Sigmoid colon (tissue), 3 donors: ENCODE measurements at regions not wholly inside any gene's neighbourhood (a gene's known extent, or its start where the extent isn't known, plus 50 kb on each side); places are given as distances from the start of the nearest gene placed in this dataset.

Experiments used
- POLR2A ChIP-seq, 2 donors: fragments of 450-650 bp; IDR thresholded peaks; one replicate each; pipeline ENCODE4 v1.6.1; 2016; ENCODE audit warnings: antibody characterized with exemption in 2 of 2, mild to moderate bottlenecking in 2 of 2, moderate library complexity in 2 of 2
- TF ChIP-seq, protein P1 (sequence below), 4 experiments: fragments of 450-650 bp in 3 of 4; fragments of 200-600 bp in 1 of 4; IDR thresholded peaks; one replicate each; pipeline ENCODE4 v1.5.1; 2016 to 2019; ENCODE audit warnings: antibody characterized with exemption in 4 of 4, mild to moderate bottlenecking in 3 of 4, moderate library complexity in 2 of 4

- TF ChIP-seq POLR2A (IDR thresholded peaks at IDR 0.05) = no peak
- TF ChIP-seq, protein P1, sequence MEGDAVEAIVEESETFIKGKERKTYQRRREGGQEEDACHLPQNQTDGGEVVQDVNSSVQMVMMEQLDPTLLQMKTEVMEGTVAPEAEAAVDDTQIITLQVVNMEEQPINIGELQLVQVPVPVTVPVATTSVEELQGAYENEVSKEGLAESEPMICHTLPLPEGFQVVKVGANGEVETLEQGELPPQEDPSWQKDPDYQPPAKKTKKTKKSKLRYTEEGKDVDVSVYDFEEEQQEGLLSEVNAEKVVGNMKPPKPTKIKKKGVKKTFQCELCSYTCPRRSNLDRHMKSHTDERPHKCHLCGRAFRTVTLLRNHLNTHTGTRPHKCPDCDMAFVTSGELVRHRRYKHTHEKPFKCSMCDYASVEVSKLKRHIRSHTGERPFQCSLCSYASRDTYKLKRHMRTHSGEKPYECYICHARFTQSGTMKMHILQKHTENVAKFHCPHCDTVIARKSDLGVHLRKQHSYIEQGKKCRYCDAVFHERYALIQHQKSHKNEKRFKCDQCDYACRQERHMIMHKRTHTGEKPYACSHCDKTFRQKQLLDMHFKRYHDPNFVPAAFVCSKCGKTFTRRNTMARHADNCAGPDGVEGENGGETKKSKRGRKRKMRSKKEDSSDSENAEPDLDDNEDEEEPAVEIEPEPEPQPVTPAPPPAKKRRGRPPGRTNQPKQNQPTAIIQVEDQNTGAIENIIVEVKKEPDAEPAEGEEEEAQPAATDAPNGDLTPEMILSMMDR (IDR thresholded peaks at IDR 0.05) = no peak
Measured at GRCh38 chr6:76438768-76439167, 366.3 kb upstream of the IMPG1 start.
